ENCODE measurements at regions not wholly inside any gene's neighbourhood (a gene's known extent, or its start where the extent isn't known, plus 50 kb on each side); places are given as distances from the start of the nearest gene placed in this dataset.

DNA sequence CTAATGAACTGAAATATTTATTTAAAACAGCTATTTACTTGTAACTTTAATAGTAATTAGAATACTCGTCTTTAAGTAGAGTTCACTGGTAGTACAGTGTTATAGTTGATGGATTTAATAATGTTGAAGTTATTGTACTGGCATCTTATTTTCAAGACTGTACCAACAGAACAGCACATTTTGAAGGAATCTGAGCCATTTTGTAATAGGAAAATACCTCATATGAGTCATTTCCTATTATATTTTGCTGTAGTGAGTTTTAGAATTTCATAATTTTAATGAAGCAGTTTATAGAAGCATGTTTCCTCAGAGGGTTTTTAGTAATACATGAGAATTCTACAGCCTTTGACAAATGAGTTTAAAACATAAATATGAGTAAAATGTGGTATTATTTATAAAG, 258.3 kb downstream of the OLFM3 start:
- TF ChIP-seq CTCF (conservative IDR thresholded peaks at IDR 0.05; ENCODE audit: low read depth, low read length) (no peak), EZH2 (IDR thresholded peaks at IDR 0.05; ENCODE audit: borderline replicate concordance, low read depth, low read length, poor library complexity, severe bottlenecking) (no peak)
- DNase-seq (ENCODE audit: low spot score), result peak; percentile 14
- Histone ChIP-seq H3K4me3 (ENCODE audit: low read depth, low read length, poor library complexity, severe bottlenecking) (no peak overlapping the region), H3K36me3 (ENCODE audit: insufficient read depth, low read length, poor library complexity, severe bottlenecking) (no peaks in the 10 kb centered on the region), H3K27me3 (replicated peaks; ENCODE audit: insufficient read depth, low read depth, low read length, poor library complexity) (no peaks in the 10 kb centered on the region), H3K4me1 (ENCODE audit: insufficient read depth, low read length, poor library complexity, severe bottlenecking) (no peaks in the 10 kb centered on the region), H3K27ac (ENCODE audit: low read depth, low read length, poor library complexity, severe bottlenecking) (no peak overlapping the region), H3K9me3 (ENCODE audit: low read depth, low read length, poor library complexity, severe bottlenecking) (no peaks in the 10 kb centered on the region)
- CTCF ChIA-PET, result no interaction called here
- intact Hi-C loops (cut with micrococcal nuclease; ENCODE audit: unreplicated experiment), result no loop called here
- no TSS peak for BruUV-seq (replicated peaks)
- POLR2A ChIA-PET (ENCODE audit: low non-redundant PET), result no interaction called here

- H3K36me3 ChIP-seq (ENCODE audit: insufficient read depth, low read length, poor library complexity, severe bottlenecking), result no peaks in the 10 kb centered on the region
- ChIA-PET CTCF (no interaction called here), POLR2A (ENCODE audit: low non-redundant PET) (no interaction called here)
- no TSS peak for BruUV-seq (replicated peaks)
- intact Hi-C loops (cut with micrococcal nuclease; ENCODE audit: unreplicated experiment), result no loop called here
- no peak overlapping the region for H3K27ac ChIP-seq (ENCODE audit: low read depth, low read length, poor library complexity, severe bottlenecking)
- no peak for DNase-seq (ENCODE audit: low spot score)
- no peaks in the 10 kb centered on the region for H3K9me3 ChIP-seq (ENCODE audit: low read depth, low read length, poor library complexity, severe bottlenecking)
- H3K4me3 ChIP-seq (ENCODE audit: low read depth, low read length, poor library complexity, severe bottlenecking), result no peak overlapping the region
- no peaks in the 10 kb centered on the region for H3K4me1 ChIP-seq (ENCODE audit: insufficient read depth, low read length, poor library complexity, severe bottlenecking)
- H3K27me3 ChIP-seq (replicated peaks; ENCODE audit: insufficient read depth, low read depth, low read length, poor library complexity), result no peaks in the 10 kb centered on the region
- TF ChIP-seq CTCF (conservative IDR thresholded peaks at IDR 0.05; ENCODE audit: low read depth, low read length) (no peak), EZH2 (IDR thresholded peaks at IDR 0.05; ENCODE audit: borderline replicate concordance, low read depth, low read length, poor library complexity, severe bottlenecking) (no peak)
Measured at GRCh38 chr1:101739146-101739545, 257.6 kb downstream of the OLFM3 start.

- Histone ChIP-seq H3K36me3 (ENCODE audit: insufficient read depth, low read length, poor library complexity, severe bottlenecking) (no peaks in the 10 kb centered on the region), H3K4me1 (ENCODE audit: insufficient read depth, low read length, poor library complexity, severe bottlenecking) (no peaks in the 10 kb centered on the region), H3K9me3 (ENCODE audit: low read depth, low read length, poor library complexity, severe bottlenecking) (no peaks in the 10 kb centered on the region), H3K4me3 (ENCODE audit: low read depth, low read length, poor library complexity, severe bottlenecking) (no peak overlapping the region), H3K27ac (ENCODE audit: low read depth, low read length, poor library complexity, severe bottlenecking) (no peak overlapping the region), H3K27me3 (replicated peaks; ENCODE audit: insufficient read depth, low read depth, low read length, poor library complexity) (no peaks in the 10 kb centered on the region)
- ChIA-PET POLR2A (ENCODE audit: low non-redundant PET) (no interaction called here), CTCF (no interaction called here)
- no peak for TF ChIP-seq EZH2 (IDR thresholded peaks at IDR 0.05; ENCODE audit: borderline replicate concordance, low read depth, low read length, poor library complexity, severe bottlenecking)
- BruUV-seq (replicated peaks), result no TSS peak
- intact Hi-C loops (cut with micrococcal nuclease; ENCODE audit: unreplicated experiment), result no loop called here
- DNase-seq (ENCODE audit: low spot score), result no peak
Measured at GRCh38 chr1:101739826-101740330, 256.8 kb downstream of the OLFM3 start.

- BruUV-seq (replicated peaks), result no TSS peak
- POLR2A ChIA-PET (ENCODE audit: low non-redundant PET), result no interaction called here
- Histone ChIP-seq H3K9me3 (ENCODE audit: low read depth, low read length, poor library complexity, severe bottlenecking) (no peaks in the 10 kb centered on the region), H3K36me3 (ENCODE audit: insufficient read depth, low read length, poor library complexity, severe bottlenecking) (no peaks in the 10 kb centered on the region), H3K27me3 (replicated peaks; ENCODE audit: insufficient read depth, low read depth, low read length, poor library complexity) (no peaks in the 10 kb centered on the region), H3K27ac (ENCODE audit: low read depth, low read length, poor library complexity, severe bottlenecking) (no peak overlapping the region), H3K4me3 (ENCODE audit: low read depth, low read length, poor library complexity, severe bottlenecking) (no peak overlapping the region), H3K4me1 (ENCODE audit: insufficient read depth, low read length, poor library complexity, severe bottlenecking) (no peaks in the 10 kb centered on the region)
- intact Hi-C loops (cut with micrococcal nuclease; ENCODE audit: unreplicated experiment), result no loop called here
- TF ChIP-seq CTCF (conservative IDR thresholded peaks at IDR 0.05; ENCODE audit: low read depth, low read length) (no peak), EZH2 (IDR thresholded peaks at IDR 0.05; ENCODE audit: borderline replicate concordance, low read depth, low read length, poor library complexity, severe bottlenecking) (no peak)
- DNase-seq (ENCODE audit: low spot score), result no peak
- CTCF ChIA-PET, result no interaction called here
Measured at GRCh38 chr1:101741910-101742309, 254.8 kb downstream of the OLFM3 start.
